AG10803 (cell line): ENCODE measurements at regions not wholly inside any gene's neighbourhood (a gene's known extent, or its start where the extent isn't known, plus 50 kb on each side); places are given as distances from the start of the nearest gene placed in this dataset.

Experiments used
- DNase-seq: peaks from one replicate; pipeline ENCODE4 v3.0.0; 2010; ENCODE audit warnings: low read depth
- H3K4me3 ChIP-seq: 2 replicates; pipeline ENCODE4 v1.5.1; 2011; ENCODE audit warnings: mild to moderate bottlenecking, low read length, control low read depth
- CTCF ChIP-seq: conservative IDR thresholded peaks from 2 replicates; pipeline ENCODE4 v1.5.1; 2011; ENCODE audit warnings: mild to moderate bottlenecking, low read length, control low read depth, inconsistent platforms

GRCh38 chr11:25583596-25583995 is 748.3 kb upstream of the ANO3 start:
- no peak for TF ChIP-seq CTCF
- no peak for DNase-seq
- H3K4me3 ChIP-seq = no peak overlapping the region

GRCh38 chr11:25587496-25587895 is 744.4 kb upstream of the ANO3 start:
- no peak overlapping the region for H3K4me3 ChIP-seq
- no peak for DNase-seq
- TF ChIP-seq CTCF = no peak

DNA sequence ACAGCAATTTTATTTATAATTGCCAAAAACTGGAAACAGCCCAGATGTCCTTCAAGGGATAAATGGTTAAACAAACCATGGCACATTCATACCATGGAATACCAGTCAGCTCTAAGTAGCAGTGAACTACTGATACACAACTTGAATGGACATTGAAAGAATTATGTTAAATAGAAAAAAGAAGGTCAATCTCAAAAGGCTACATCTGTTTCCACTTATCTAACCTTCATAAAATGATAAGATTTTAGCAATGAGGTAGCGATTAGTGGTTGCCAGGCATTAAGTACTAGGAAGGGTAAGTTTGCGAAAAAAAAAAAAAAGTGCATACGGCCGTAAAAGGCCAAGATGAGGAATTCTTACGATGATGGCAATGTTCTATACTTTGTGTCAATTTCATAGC is 738.7 kb upstream of the ANO3 start:
- DNase-seq = no peak
- no peak overlapping the region for H3K4me3 ChIP-seq
- no peak for TF ChIP-seq CTCF

GRCh38 chr11:25596701-25597100 is 735.2 kb upstream of the ANO3 start:
- no peak for DNase-seq
- no peak overlapping the region for H3K4me3 ChIP-seq
- no peak for TF ChIP-seq CTCF

GRCh38 chr11:25597696-25598095 is 734.2 kb upstream of the ANO3 start:
- TF ChIP-seq CTCF = no peak
- no peak overlapping the region for H3K4me3 ChIP-seq
- DNase-seq = no peak

GRCh38 chr11:25602149-25602548 is 729.8 kb upstream of the ANO3 start:
- no peak for DNase-seq
- TF ChIP-seq CTCF = no peak
- H3K4me3 ChIP-seq = no peak overlapping the region

DNA sequence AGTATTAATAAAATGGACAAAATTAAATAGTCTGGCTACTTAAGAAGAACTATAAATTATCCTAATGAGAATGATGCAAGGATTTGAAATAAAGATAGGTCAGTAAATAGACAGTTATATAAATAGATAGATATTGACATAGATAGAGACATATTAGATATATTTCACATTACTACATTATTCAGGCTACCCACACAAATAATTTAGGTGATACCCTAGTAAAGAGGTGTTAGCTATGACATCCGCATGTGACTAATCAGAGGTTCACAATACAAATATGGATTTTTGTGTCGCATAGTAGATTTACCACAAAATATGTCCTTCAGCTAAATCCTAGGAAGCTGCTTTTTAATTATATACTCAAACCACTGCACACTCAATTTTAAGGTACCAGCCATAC is 729.0 kb upstream of the ANO3 start:
- no peak for TF ChIP-seq CTCF
- H3K4me3 ChIP-seq = no peak overlapping the region
- no peak for DNase-seq
